Esophagus squamous epithelium (tissue), 4 donors: ENCODE measurements at regions not wholly inside any gene's neighbourhood (a gene's known extent, or its start where the extent isn't known, plus 50 kb on each side); places are given as distances from the start of the nearest gene placed in this dataset.

Source experiments
- POLR2A ChIP-seq, 4 donors: fragments of 450-650 bp; IDR thresholded peaks; one replicate each; pipeline ENCODE4 v1.6.1; 2017; ENCODE audit warnings: antibody characterized with exemption in 4 of 4, mild to moderate bottlenecking in 4 of 4, moderate library complexity in 3 of 4
- TF ChIP-seq, protein P1 (sequence below), 6 experiments: fragments of 450-650 bp in 4 of 6; fragments of 200-600 bp in 2 of 6; sonication (generic) in 2 of 6; IDR thresholded peaks; one replicate each; pipeline ENCODE4 v1.5.1; 2016 to 2019; ENCODE audit warnings: antibody characterized with exemption in 6 of 6, mild to moderate bottlenecking in 4 of 6, moderate library complexity in 4 of 6

- TF ChIP-seq POLR2A (IDR thresholded peaks at IDR 0.05), result no peak
- TF ChIP-seq, protein P1, sequence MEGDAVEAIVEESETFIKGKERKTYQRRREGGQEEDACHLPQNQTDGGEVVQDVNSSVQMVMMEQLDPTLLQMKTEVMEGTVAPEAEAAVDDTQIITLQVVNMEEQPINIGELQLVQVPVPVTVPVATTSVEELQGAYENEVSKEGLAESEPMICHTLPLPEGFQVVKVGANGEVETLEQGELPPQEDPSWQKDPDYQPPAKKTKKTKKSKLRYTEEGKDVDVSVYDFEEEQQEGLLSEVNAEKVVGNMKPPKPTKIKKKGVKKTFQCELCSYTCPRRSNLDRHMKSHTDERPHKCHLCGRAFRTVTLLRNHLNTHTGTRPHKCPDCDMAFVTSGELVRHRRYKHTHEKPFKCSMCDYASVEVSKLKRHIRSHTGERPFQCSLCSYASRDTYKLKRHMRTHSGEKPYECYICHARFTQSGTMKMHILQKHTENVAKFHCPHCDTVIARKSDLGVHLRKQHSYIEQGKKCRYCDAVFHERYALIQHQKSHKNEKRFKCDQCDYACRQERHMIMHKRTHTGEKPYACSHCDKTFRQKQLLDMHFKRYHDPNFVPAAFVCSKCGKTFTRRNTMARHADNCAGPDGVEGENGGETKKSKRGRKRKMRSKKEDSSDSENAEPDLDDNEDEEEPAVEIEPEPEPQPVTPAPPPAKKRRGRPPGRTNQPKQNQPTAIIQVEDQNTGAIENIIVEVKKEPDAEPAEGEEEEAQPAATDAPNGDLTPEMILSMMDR (IDR thresholded peaks at IDR 0.05), result no peak
Observed at GRCh38 chr12:45611495-45611894, 118.0 kb upstream of the ARID2 start.
